Kidney epithelial cell (primary cell): ENCODE measurements at regions not wholly inside any gene's neighbourhood (a gene's known extent, or its start where the extent isn't known, plus 50 kb on each side); places are given as distances from the start of the nearest gene placed in this dataset.

ENCODE experiments used
- DNase-seq: peaks from one replicate; pipeline ENCODE4 v3.0.0-alpha.2; 2010; ENCODE audit warnings: low read depth
- H3K27me3 ChIP-seq: 2 replicates; pipeline ENCODE4 v1.6.0; 2011; ENCODE audit warnings: low read length; ENCODE audit not compliant: control insufficient read depth, insufficient read depth
- H3K36me3 ChIP-seq: 2 replicates; pipeline ENCODE4 v1.5.1; 2011; ENCODE audit warnings: low read length; ENCODE audit not compliant: control insufficient read depth, insufficient read depth
- H3K4me3 ChIP-seq: 2 replicates; pipeline ENCODE4 v1.5.1; 2011; ENCODE audit warnings: low read depth, mild to moderate bottlenecking, control low read depth, low read length
- TF ChIP-seq, protein P1 (sequence below): IDR thresholded peaks from 2 replicates; pipeline ENCODE4 v1.5.1; 2011; ENCODE audit warnings: mild to moderate bottlenecking, moderate library complexity, low read length, control low read depth, inconsistent platforms; ENCODE audit not compliant: insufficient read depth, poor library complexity, severe bottlenecking

- DNase-seq = no peak
Observed at GRCh38 chr10:4626919-4627318, 199.1 kb upstream of the AKR1E2 start.

GRCh38 chr10:4623757-4624420 lies 202.1 kb upstream of the AKR1E2 start:
- Histone ChIP-seq H3K4me3 (no peak overlapping the region), H3K27me3 (no peaks in the 10 kb centered on the region), H3K36me3 (no peaks in the 10 kb centered on the region)
- TF ChIP-seq, protein P1, sequence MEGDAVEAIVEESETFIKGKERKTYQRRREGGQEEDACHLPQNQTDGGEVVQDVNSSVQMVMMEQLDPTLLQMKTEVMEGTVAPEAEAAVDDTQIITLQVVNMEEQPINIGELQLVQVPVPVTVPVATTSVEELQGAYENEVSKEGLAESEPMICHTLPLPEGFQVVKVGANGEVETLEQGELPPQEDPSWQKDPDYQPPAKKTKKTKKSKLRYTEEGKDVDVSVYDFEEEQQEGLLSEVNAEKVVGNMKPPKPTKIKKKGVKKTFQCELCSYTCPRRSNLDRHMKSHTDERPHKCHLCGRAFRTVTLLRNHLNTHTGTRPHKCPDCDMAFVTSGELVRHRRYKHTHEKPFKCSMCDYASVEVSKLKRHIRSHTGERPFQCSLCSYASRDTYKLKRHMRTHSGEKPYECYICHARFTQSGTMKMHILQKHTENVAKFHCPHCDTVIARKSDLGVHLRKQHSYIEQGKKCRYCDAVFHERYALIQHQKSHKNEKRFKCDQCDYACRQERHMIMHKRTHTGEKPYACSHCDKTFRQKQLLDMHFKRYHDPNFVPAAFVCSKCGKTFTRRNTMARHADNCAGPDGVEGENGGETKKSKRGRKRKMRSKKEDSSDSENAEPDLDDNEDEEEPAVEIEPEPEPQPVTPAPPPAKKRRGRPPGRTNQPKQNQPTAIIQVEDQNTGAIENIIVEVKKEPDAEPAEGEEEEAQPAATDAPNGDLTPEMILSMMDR = no peak
- no peak for DNase-seq

More at GRCh38 chr10:4626919-4627318, 199.1 kb upstream of the AKR1E2 start:
- Histone ChIP-seq H3K27me3 (no peaks in the 10 kb centered on the region), H3K36me3 (no peaks in the 10 kb centered on the region), H3K4me3 (no peak overlapping the region)
- TF ChIP-seq, protein P1 = no peak

- Histone ChIP-seq H3K27me3 (no peaks in the 10 kb centered on the region), H3K36me3 (no peaks in the 10 kb centered on the region), H3K4me3 (no peak overlapping the region)
- no peak for DNase-seq
- TF ChIP-seq, protein P1 = no peak
Observed at GRCh38 chr10:4623200-4623599, 202.8 kb upstream of the AKR1E2 start.

- TF ChIP-seq, protein P1 = no peak
- Histone ChIP-seq H3K36me3 (no peaks in the 10 kb centered on the region), H3K4me3 (no peak overlapping the region), H3K27me3 (no peaks in the 10 kb centered on the region)
- no peak for DNase-seq
Observed at GRCh38 chr10:4622384-4622783, 203.6 kb upstream of the AKR1E2 start.

GRCh38 chr10:4617589-4617988 lies 208.4 kb upstream of the AKR1E2 start:
- no peak for DNase-seq
- H3K36me3 ChIP-seq = no peaks in the 10 kb centered on the region
- TF ChIP-seq, protein P1 = no peak
- H3K4me3 ChIP-seq = no peak overlapping the region
- H3K27me3 ChIP-seq = no peaks in the 10 kb centered on the region

DNA sequence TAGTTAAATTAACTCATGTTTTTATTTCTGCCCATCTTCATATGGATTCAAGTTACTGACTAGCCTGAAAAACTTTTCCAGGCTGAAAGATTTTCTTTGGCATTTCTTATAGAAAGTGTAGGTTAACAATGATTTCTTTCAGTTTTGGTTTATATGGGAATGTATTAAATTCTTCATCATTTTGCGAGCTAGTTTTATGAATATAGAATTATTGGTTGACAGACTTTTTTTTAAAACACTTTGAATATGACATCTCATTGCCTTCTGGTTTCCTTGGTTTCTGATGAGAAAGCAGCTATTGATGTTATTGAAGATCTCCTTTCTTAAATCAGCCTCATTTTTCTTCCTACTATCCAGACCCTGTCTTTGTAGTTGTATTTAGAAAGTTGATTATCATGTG lies 211.0 kb upstream of the AKR1E2 start:
- no peaks in the 10 kb centered on the region for H3K27me3 ChIP-seq
- DNase-seq = no peak
- no peaks in the 10 kb centered on the region for H3K36me3 ChIP-seq
- no peak overlapping the region for H3K4me3 ChIP-seq
- TF ChIP-seq, protein P1 = no peak
